Prostate gland (tissue), 2 donors: ENCODE measurements at regions not wholly inside any gene's neighbourhood (a gene's known extent, or its start where the extent isn't known, plus 50 kb on each side); places are given as distances from the start of the nearest gene placed in this dataset.

ENCODE experiments used
- DNase-seq: peaks from one replicate; pipeline ENCODE4 v3.0.0-alpha.2; 2019; ENCODE audit warnings: low spot score
- H3K27ac ChIP-seq, 2 donors: fragments of 200-600 bp; sonication (generic); 2 replicates each; pipeline ENCODE4 v1.5.1; 2017 to 2019
- H3K27me3 ChIP-seq: fragments of 200-600 bp; sonication (generic); replicated peaks from 2 replicates; pipeline ENCODE4 v1.5.1; 2019; ENCODE audit not compliant: insufficient read depth
- H3K36me3 ChIP-seq, 2 donors: fragments of 200-600 bp; sonication (generic); 1 replicate in 1 of 2; 2 replicates in 1 of 2; pipeline versions ENCODE4 v1.5.1 to v1.8.1; 2017 to 2019
- H3K4me1 ChIP-seq: fragments of 200-600 bp; sonication (generic); replicated peaks from 2 replicates; pipeline ENCODE4 v1.5.1; 2019
- H3K4me3 ChIP-seq, 2 donors: fragments of 200-600 bp; sonication (generic); 2 replicates each; pipeline ENCODE4 v1.5.1; 2017 to 2019
- H3K9me3 ChIP-seq: fragments of 200-600 bp; sonication (generic); 2 replicates; pipeline ENCODE4 v1.5.1; 2017
- CTCF ChIP-seq, 4 experiments: fragments of 200-600 bp in 2 of 4; fragments of 450-650 bp in 2 of 4; sonication (generic) in 2 of 4; IDR thresholded peaks; 1 replicate in 3 of 4; 2 replicates in 1 of 4; pipeline ENCODE4 v1.5.1; 2016 to 2019; ENCODE audit warnings: antibody characterized with exemption in 4 of 4, mild to moderate bottlenecking in 2 of 4, moderate library complexity in 2 of 4
- POLR2A ChIP-seq: fragments of 450-650 bp; IDR thresholded peaks from one replicate; pipeline ENCODE4 v1.6.1; 2016; ENCODE audit warnings: antibody characterized with exemption, mild to moderate bottlenecking
- POLR2AphosphoS5 ChIP-seq: sonication (generic); formaldehyde crosslinking; IDR thresholded peaks from one replicate; pipeline ENCODE4 v1.6.1; 2017; ENCODE audit warnings: antibody characterized with exemption
- WGBS: methylation state at CpG from one replicate; pipeline ENCODE4 v1.1.5; 2018; 5-methylcytosine and 5-hydroxymethylcytosine counted together
- intact Hi-C: fragments of 100-400 bp; cut with DNase I; formaldehyde crosslinking; loops from one replicate; pipeline ENCODE4 v1.14.2; 2022

- DNase-seq, result no peak
- H3K27me3 ChIP-seq, result no peaks in the 10 kb centered on the region
- H3K4me3 ChIP-seq, result no peak overlapping the region
- no peaks in the 10 kb centered on the region for H3K9me3 ChIP-seq
- no peaks in the 10 kb centered on the region for H3K36me3 ChIP-seq
- H3K4me1 ChIP-seq, result no peaks in the 10 kb centered on the region
- intact Hi-C loops, result no loop called here
- WGBS, result 83% methylated on average over 3 of the region's 3 CpGs
- H3K27ac ChIP-seq, result no peak overlapping the region
- TF ChIP-seq POLR2A (no peak), POLR2AphosphoS5 (no peak), CTCF (IDR thresholded peaks at IDR 0.05) (no peak)
These were observed 122.3 kb upstream of the OTUD4 start for GRCh38 chr4:145302725-145303124.

GRCh38 chr4:145301386-145302080, 121.1 kb upstream of the OTUD4 start:
- Histone ChIP-seq H3K4me3 (no peak overlapping the region), H3K27me3 (no peaks in the 10 kb centered on the region), H3K36me3 (no peaks in the 10 kb centered on the region), H3K9me3 (no peaks in the 10 kb centered on the region), H3K4me1 (no peaks in the 10 kb centered on the region), H3K27ac (no peak overlapping the region)
- TF ChIP-seq POLR2AphosphoS5 (no peak), CTCF (IDR thresholded peaks at IDR 0.05) (no peak), POLR2A (no peak)
- intact Hi-C loops, result no loop called here
- WGBS, result 95% methylated on average over 4 of the region's 4 CpGs
- DNase-seq, result no peak

GRCh38 chr4:145299380-145300076, 119.1 kb upstream of the OTUD4 start:
- no peak overlapping the region for H3K4me3 ChIP-seq
- DNase-seq, result no peak
- H3K9me3 ChIP-seq, result no peaks in the 10 kb centered on the region
- no peaks in the 10 kb centered on the region for H3K4me1 ChIP-seq
- 39% methylated on average over 5 of the region's 5 CpGs for WGBS
- H3K27me3 ChIP-seq, result no peaks in the 10 kb centered on the region
- TF ChIP-seq CTCF (IDR thresholded peaks at IDR 0.05) (no peak), POLR2AphosphoS5 (no peak), POLR2A (no peak)
- intact Hi-C loops, result no loop called here
- H3K36me3 ChIP-seq, result no peaks in the 10 kb centered on the region
- no peak overlapping the region for H3K27ac ChIP-seq

- intact Hi-C loops, result no loop called here
- Histone ChIP-seq H3K27me3 (no peaks in the 10 kb centered on the region), H3K9me3 (no peaks in the 10 kb centered on the region), H3K4me3 (no peak overlapping the region), H3K4me1 (no peaks in the 10 kb centered on the region), H3K36me3 (no peaks in the 10 kb centered on the region), H3K27ac (no peak overlapping the region)
- peak; percentile 55 for DNase-seq
- TF ChIP-seq POLR2AphosphoS5 (peak; percentile 35), CTCF (IDR thresholded peaks at IDR 0.05) (no peak)
- 19% methylated on average over 2 of the region's 2 CpGs for WGBS
These were observed 118.5 kb upstream of the OTUD4 start for GRCh38 chr4:145298885-145299284.

GRCh38 chr4:145297556-145297955, 117.2 kb upstream of the OTUD4 start:
- TF ChIP-seq POLR2A, result no peak
- TF ChIP-seq CTCF (IDR thresholded peaks at IDR 0.05), result no peak
- no peak for TF ChIP-seq POLR2AphosphoS5
- intact Hi-C loops, result no loop called here
- no peak overlapping the region for H3K4me3 ChIP-seq
- no peaks in the 10 kb centered on the region for H3K27me3 ChIP-seq
- no peak overlapping the region for H3K27ac ChIP-seq
- H3K4me1 ChIP-seq, result no peaks in the 10 kb centered on the region
- no peak for DNase-seq
- no peaks in the 10 kb centered on the region for H3K9me3 ChIP-seq
- H3K36me3 ChIP-seq, result no peaks in the 10 kb centered on the region
